HPDE6-E6E7 (cell line): ENCODE measurements at regions not wholly inside any gene's neighbourhood (a gene's known extent, or its start where the extent isn't known, plus 50 kb on each side); places are given as distances from the start of the nearest gene placed in this dataset.
"Not testable (repeated sequence)": the region's sequence is repeated elsewhere in the genome, so short reads cannot be mapped to it uniquely, and the experiment has no call there.

Experiments
- DNase-seq: peaks from one replicate; pipeline ENCODE4 v3.0.0; 2011; ENCODE audit warnings: missing footprints; ENCODE audit errors: extremely low spot score

DNA sequence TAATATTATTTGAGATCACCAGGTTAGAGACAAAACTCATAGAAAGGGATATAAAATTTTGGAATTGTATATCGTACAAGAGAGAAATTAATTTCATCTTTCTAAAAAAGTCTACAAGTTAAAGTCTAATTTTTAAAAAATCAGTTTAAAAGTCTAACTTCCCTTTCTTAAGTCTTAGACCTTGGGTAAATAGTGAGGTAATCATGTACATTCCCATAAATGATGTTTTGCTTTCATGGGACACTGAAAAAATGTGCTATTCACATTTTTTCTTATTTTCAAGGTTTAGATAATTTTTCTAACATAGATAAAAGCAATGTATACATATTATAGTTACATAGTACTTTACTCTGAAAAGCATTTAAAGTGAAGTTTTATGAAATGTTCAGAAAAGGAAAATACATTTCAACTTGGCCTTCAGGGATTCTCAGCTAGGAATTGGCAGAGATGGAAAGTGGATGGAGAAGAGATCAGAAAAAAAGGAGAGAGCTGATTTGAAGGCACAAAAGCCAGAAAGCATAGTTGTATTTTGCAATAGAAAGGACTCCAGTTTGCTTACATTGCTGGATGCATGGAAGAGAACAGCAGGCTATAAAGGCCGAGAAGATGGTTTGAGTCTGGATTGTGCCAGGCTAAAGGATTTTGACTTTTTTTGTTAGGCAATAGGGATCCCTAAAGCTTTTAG, 194.0 kb downstream of the CASP12 start:
- no peak for DNase-seq

DNA sequence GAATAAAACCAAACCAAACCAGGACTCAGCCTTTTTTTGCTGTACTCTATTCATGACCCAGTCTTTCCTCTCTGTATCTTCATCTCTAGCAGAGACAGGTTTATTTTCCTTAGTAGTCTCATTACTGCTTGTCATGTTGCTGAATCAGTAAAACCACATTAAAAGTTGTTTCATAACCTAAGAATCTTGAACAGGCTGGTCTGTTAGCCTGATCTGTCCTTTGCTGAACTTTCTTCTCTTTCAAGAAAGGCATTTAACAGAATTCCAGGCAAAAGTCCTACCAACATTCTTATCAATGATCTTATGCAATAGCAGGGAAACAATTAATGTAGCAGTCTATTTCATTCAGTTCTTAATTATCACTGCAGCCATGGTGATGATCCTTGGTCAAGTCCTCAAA, 197.7 kb downstream of the CASP12 start:
- DNase-seq: no peak

DNA sequence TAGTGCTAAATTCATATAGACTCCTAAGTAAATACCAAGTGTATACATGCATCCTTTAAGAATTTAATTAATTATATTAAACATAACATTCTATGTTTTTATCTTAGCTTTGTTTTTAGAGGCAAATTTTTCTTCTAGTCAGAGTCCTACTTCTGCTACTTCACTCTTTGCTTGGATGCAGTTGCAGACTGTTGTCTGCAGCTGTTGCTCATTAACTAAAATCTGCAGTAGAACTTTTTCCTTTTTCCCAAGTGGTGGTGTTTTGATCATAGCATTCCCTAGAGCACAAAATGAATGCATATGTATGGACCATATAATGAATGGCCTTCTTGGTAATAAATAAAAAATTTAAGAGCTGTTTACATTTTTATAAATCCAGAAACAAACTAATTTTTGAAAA, 198.3 kb downstream of the CASP12 start:
- no peak for DNase-seq

DNA sequence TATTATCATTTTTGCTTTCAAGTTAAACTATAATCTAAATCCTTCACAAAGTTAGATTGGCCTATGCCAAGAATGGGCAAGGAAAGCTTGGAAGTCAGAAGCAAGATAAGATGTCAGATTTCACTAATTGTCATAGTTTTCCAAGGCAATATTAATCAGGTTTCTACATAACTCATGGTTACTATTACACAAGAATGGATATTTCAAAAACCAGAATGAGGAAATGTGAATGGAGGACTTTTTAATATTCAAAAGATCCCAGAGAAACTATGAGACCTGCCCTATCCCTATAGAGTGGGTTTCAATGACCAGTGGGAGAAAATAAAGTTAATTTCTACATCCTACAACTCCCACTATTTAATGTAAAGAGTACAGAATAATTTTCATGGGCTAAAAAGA, 203.2 kb downstream of the CASP12 start:
- DNase-seq: no peak

DNA sequence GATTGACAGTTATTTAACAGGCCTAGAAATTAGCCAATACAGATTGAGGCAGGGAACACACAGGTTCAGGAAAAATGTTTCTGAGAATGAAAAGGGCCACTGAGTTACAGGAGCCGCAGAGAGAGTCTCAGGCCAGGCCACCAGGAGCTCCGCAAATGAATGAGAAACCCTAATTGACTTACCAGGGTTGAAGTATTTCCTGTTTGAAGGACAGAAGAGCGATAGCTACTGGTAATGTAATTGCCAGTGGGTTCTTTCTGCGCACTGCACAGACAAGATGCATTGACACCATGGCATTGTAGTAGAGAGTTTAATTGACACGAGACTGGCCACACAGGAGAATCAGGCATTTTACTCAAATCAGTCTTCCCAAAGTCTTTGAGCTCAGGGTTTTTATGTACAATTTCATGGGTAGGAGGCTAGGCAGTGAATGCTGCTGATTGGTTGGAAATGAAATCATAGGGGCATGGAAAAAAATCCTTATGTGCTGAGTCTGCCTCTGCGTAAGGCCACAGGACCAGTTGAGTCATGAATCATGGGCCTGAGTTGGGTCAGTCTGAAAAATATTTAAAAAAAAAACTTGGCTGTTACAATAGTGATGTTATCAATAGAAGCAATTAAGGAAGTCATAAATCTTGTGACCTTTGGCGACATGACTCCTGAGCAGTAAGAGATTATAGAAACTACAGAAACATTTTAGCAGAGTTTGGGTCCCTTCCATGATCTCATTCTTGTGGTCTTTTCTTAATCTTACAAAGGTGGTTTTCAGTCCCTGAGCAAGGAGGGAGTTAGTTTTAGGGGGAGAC, 203.8 kb downstream of the CASP12 start:
- DNase-seq: no peak

DNA sequence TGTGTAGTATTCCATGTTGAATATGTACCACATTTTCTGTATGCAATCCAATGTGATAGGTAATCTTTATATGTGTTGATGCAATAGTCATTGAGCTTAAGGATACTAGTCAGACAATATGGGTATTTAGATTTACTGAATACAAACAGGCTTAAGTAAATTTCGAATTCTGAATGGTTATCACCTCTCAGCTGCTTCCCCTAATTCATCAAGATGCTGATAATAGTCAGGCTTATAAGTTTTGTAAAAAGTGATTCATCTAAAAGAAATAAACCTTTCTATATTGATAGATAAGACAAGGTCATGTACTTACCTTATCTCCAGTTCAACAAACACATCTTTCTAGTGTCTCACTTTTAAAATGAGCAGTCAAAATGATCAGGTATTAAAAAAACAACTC, 205.5 kb downstream of the CASP12 start:
- DNase-seq: no peak

DNA sequence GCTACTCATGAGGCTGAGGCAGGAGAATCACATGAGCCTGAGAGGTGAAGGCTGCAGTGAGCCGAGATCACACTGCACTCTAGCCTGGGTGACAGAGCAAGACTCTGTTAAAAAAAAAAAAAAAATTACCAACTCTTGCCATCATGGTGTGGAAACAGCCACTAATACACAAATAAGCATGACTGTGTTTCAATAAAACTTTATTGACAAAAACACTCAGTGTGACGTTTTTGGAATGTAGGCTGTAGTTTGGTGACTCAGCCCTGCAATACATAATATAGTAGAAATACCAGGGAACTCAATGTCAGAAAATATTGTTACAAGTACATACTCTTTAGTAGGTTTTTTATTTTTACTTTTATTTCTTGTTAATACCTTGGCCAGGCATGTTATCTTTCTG, 207.1 kb downstream of the CASP12 start:
- DNase-seq: no peak

DNA sequence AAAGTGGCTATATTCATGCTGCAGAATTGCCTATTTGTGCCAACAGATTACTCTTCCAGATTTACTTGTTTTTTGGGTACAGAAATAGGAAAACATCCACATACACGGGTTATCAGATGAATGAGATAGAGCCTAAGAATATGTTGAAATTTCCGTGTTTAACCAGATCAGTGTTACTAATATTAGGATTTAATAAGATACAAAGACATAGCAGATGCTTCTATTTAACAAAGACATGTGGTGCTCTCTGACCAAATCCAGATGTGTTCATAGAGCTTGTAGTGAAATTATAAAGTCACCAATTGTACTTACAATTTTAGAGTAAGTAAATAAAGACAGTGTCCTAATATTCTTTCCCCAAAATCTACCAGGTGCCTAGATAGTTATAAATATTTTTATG, 208.0 kb downstream of the CASP12 start:
- no peak for DNase-seq

DNA sequence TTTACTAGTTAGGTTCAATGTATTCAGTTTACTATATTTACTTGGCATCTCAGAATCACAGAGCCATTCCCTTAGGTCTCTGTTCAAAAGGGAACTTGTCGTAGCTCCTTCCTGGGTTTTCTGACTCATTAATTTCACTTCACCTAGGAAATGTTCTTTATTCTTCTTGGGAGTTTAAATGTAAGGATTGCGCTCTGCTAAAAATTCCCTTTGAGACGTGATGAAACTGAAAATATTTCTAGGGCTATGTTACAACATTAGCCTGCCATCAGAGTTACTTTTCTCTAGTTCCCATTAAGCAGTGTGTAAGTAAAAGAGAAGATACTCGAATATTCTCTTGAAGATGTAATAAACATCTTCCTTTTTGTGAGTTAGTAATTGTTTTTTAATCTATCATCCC, 209.5 kb downstream of the CASP12 start:
- DNase-seq: no peak

DNA sequence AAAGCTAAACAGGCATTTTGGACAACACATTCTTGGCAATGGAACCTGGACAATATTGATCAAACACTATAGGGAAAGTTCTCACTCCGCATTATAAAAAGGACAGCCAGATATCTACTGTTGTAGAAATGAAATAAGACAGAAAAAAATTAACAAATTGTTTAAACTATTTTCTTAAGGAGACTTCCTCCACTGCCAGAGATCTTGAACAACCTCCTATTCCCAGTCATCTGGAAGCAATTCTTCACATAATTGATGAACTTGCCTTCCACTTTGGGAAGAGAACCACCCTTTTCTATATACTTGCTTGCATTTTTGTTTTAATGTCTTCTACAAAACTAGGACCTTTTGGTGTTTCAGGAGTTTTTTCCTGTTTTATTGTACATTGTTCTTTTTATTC, 216.1 kb downstream of the CASP12 start:
- DNase-seq: no peak

DNA sequence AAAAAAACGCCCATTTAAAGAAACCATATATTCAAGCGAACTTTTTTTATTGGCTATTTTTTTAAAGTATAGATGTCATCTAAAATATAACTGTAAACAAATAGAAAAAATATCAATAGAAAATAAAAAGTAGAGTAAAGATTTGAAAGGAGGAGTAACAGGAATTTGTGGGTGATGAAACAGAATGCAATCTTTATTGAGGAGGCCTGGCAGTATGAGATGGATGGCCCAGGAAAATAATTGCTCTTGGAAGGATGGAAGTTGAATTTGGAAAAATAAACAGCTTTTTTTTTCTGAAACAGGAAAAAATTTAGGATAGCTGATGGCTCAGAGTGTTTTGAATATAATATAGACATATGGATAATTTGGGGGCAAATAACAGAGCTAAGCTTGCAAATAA, 219.0 kb downstream of the CASP12 start:
- DNase-seq: no peak

DNA sequence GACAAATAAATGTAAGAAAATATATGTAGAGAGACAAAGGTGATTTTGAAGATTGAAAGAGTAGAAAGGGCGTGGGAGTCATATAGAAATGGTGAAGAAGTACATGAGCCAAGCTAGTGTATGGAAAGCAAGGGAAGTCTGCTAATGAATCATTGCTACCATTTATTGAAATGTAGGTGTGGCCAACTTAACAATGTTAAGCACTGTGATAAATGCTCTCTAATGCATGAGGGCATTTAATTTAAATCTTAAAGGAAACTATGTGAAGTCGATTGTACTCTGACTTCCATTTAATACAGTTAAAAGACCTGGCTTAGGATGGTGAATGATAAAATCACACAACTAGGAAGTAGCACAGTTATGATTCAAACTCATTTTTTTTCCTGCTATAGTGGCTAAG, 219.9 kb downstream of the CASP12 start:
- DNase-seq: no peak

DNA sequence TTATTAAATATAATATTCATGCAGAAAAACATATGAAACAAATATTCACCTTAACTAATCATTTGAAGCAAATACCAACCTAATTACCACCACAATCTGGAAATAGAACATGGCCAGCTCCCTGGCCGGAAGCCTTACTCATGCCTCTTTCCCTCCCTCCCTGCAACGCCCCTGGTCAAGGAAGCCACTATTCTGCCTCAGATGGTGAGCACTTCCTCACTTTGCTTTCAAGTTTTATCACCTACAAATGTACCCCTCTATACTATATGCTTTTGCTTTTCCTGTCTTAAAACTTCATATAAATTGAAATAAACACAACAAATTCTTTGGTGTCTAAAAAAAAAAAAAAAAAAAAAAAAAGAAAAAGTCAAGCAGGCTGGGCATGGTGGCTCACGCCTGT, 221.2 kb downstream of the CASP12 start:
- not testable (repeated sequence) for DNase-seq

DNA sequence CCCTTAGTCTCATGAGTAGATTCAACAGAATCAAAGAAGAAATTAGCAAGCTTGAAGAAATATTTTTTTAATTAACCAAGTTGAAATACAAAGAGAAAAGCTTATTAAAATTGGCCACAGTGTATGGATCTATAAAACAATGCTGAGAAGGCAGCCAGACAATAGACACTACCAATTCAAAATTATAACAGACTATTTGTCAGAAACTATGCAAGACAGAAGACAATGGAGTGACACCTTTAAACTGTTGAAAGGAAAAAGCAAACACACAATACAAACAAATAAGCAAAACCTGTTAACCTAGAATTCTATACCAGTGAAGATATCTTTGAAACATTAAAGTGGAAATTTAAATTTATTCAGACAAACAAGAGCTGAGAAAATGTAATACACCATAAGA, 225.4 kb downstream of the CASP12 start:
- DNase-seq: no peak

DNA sequence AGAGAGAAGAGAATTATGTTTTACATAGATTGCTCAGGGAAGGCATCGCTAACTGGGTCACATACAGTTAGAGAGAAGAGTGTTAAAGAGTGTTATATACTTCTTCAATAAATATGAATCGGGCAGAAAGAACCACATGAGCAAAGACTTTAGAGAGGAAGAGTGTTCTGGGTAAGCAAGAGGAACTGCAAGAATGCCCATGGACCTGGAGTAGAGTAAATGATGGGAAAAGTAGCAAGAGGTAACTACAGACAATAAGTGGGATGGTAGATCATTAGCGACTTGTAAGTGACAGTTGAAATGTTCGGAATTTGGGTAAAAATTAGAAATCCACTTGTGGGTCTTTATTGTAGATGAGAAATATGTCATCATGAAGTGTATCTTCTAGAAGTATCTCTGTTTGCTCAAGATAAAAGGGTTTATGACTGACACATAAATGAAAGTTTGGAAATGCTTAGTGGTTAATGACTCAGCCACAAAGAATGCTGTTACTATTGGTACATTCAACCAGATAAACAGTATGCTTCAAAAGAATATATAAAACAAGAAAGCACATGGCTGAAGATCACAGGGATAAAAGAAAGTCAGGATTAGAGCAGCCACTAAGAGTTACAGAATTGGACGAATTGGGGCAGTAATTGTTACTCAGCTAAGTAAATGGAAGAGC, 229.3 kb downstream of the CASP12 start:
- peak; percentile 16 for DNase-seq

DNA sequence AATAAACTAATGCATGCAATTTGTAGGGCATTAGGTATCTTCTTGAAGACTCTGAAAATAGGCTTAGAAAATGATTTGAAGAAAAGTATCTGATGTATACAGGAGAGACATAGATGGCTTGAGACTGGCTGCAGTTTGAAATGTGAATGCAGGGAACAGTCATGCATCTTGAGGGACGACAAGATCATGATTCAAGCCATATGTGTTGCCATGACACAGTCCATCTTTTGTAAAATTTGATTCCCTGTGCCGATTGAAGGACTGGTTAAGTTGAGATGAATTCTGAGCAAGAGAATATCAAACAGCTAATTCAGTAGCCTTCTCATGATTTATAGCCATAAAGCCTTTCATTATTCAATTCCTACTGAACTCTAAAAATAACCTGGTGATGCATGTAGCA, 231.6 kb downstream of the CASP12 start:
- no peak for DNase-seq

DNA sequence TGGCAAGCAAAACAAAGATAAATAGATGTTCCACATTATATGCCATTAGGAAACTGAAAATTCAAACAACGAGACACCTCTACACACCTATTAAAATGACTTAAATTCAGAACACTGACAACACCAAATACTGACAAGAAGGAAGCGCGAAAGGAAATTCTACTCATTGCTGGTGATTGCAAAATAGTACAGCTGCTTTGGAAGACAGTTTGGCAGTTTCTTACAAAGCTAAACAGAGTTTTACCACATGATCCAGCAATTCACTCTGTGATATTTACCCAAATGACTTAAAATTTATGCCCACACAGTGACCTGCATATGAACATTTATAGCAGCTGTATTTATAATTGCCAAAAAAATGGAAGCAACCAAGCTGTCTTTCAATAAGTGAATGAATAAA, 232.6 kb downstream of the CASP12 start:
- no peak for DNase-seq

DNA sequence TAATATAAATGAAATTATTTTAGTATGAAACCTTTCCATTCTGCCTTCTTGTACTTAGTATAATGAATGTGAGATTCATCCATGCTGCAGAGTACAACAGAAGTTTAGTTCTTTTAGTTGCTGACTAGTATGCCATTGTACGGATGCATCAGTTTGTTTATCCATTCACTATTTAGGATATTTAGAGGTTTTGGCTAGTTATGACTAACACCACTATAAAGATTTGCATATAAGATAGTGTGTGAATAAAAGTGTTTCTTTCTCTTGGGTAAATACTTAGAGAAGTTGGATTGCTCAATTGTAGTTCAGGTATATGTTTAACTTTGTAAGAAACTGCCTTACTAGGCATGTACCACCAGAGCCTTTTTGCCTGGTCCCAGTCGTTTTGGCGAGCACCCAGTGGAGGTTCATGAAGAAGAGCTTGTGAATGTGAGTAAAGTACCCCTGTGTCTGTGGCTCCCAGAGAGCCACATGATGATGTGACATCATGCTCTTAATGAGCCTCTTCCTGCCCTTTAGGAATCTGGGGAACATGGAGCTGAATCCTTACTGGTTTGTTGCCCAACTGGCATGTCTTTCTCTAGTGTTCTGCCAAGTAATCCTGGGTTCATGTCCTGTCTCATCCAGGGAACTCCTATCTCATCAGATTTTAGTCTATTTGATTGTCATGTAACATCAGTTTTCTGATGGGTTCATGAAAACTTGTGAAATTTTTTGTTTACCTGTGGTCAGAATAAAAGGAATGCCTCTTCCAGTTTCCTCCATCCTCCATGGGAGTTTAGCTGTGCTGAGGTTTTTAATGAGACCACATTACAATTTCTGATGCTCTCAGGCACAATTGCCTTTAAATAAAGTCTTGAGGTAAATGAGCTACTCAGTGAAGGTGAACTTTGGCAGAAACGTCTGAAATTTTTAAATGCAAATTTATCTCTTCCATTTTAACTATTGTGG, 234.8 kb downstream of the CASP12 start:
- DNase-seq: no peak

DNA sequence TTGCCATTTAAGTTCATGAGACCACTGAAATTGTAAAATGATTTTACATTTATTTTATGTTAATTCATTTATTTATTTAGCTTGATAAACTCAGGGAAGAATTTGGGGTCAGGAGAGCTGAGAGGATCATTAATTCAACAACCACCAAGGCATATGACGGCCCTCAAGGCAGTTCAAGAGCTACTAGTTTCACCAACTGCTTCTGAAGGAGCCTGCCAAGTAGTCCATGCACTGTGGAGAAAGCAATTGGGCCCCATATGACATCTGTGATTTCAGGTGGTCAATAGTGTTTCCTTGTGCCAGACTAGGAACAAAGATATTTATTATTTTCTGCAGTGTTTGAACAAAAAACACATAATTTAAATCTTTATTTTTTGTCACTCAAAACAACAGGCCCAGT, 236.4 kb downstream of the CASP12 start:
- DNase-seq: no peak

DNA sequence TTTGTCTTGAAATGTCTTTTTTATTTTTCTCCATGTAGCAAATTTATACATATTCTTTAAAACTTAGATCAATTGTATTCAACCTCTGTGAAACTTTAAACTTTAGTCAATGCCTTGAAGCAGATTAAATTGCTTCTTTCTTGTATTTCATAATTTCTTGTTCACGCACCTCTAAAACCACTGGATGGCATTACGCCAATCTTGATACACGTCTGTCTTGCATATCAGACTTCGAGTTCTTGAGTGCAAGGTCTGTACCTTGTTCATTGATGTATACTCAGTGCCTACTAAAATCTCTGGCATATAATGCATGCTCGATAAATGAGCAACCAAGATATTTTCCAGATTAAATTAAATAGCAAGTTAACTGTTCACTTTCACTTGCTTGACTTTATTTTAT, 236.8 kb downstream of the CASP12 start:
- no peak for DNase-seq

DNA sequence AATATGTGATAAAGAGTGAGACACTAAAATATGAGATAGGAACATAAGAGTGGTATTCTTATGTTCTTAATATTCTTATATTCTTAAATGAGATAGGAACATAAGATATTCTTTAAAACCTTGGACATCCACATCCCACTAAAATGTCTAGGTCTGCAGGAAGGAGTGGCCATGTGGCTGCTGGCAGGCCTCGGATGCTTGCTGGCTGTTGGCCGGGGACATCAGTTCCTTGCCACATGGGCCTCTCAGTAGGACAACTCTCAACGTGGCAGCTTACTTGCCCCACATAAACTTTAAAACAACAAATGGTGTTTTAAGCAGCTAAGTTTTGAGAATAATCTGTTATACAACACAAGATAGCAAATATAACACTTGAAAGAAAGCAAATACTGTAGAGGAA, 240.1 kb downstream of the CASP12 start:
- DNase-seq: no peak

DNA sequence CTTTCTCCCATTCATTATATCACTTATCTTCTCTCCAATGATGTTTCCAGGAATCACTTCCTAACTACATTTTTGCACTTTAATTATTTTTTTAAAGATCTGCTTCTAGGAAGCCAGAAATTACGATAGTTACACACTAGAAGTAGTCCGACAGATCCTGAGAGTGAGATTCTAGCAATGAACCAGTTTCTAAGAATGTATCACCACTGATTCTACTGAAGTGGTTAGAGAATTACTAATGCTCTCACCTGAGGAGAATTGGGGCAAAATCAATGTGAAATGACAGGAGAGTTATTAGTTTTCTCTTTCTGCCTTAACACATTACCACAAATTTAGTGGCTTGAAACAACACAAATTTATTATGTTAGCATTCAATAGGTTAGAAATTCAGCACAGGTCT, 241.2 kb downstream of the CASP12 start:
- DNase-seq: no peak
